ENCODE measurements at regions not wholly inside any gene's neighbourhood (a gene's known extent, or its start where the extent isn't known, plus 50 kb on each side); places are given as distances from the start of the nearest gene placed in this dataset.

DNA sequence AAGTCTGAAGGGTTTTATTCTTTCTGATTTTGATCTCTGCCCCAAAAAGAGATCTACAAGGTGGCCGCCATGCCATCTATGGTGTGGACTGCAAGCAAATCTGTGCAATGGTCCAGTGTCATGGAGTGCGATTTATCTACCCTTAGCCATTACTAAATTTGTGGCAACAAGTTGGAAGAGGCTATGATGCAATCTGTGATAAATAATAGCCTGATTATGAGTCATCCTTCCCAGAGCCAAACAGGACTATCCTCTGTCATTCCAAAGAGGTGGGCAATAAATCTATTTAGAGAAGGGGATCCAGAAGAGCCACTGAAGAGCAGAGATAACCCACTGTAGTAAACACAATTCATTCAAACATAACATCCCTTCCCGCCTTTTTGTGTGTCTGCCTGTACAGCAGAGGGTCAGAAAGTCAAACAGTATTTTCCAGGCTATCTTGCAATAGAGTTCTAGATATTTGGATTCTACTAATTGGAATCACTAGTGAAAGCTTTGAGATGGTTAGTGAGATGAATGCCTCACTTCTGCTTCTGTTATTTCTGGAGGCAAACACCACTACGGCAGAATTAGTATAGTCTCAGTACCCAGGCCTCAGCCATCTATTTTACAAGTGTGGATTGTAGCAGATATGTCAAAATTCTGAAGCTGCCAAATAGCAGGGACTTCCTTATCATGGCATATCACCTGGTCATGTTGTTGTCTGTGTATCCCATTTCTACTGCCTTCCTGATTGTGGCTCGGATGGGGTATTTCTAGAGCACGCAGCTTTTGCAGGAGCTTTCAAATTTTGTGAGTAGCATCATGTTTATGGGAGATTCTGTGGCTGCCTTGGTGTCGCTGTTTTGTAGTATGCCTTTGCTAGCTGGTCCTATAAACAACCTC lies 192.0 kb downstream of the SMIM20 start:
- CTCF ChIA-PET = no interaction called here
- no peak for TF ChIP-seq ZC3H11A (IDR thresholded peaks at IDR 0.05)
- no peak for TF ChIP-seq FOSL2 (IDR thresholded peaks at IDR 0.05)
- TF ChIP-seq FOSL2 (CRISPR knock-in tag; IDR thresholded peaks at IDR 0.05) = peak; percentile 34; the same call in 1 of the 2 replicates
- no peak for TF ChIP-seq HOXB13 (CRISPR knock-in tag; IDR thresholded peaks at IDR 0.05; ENCODE audit: low read depth)
- peak in 1 of 2 experiments; percentile 23; a peak in 2 of 4 replicates for TF ChIP-seq CEBPB (IDR thresholded peaks at IDR 0.05)
- TF ChIP-seq ZNF302 (CRISPR knock-in tag; IDR thresholded peaks at IDR 0.05) = no peak
- FAIRE-seq (no peak), ATAC-seq (no peak), DNase-seq (ENCODE audit: low read depth in 1 of 2, low spot score in 1 of 2) (no peak)
- no peak overlapping the region for H3K4me3 ChIP-seq
- WGBS (ENCODE audit: missing lambda C conversion rate) = 59% methylated on average over 7 of the region's 7 CpGs
- POLR2A ChIA-PET = no interaction called here
- H3K4me1 ChIP-seq = no peaks in the 10 kb centered on the region
- no peak overlapping the region for H3K4me2 ChIP-seq
- H3K27ac ChIP-seq = no peak overlapping the region
- no peaks in the 10 kb centered on the region; the same call in 2 of the 3 replicates for H3K9me3 ChIP-seq

DNA sequence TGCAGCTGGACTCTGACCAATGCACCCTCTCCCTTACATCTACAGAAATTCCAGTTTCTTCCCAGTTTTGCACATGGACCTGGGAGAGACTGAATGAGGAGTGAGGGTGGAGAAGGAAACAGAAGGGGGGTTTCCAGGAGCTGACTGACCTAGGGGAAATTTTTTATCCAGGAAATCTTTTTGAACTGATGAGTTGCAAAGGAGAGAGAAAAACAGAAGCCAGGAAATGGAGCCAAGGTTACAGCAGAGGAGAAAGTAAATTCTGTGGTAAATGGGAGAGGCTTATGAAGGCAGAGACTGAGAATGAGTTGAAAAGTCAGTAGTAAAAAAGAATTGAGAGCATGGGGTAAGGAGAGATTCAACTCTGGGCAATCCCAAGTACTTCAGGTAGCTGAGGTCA lies 192.8 kb downstream of the SMIM20 start:
- ChIA-PET POLR2A (no interaction called here), CTCF (no interaction called here)
- H3K9me3 ChIP-seq = no peaks in the 10 kb centered on the region; the same call in 2 of the 3 replicates
- no peak overlapping the region for H3K4me2 ChIP-seq
- no peak for FAIRE-seq
- DNase-seq (ENCODE audit: low read depth in 1 of 2, low spot score in 1 of 2) = no peak
- H3K4me1 ChIP-seq = no peaks in the 10 kb centered on the region
- TF ChIP-seq EHMT2 (IDR thresholded peaks at IDR 0.05; ENCODE audit: low read depth) (no peak), NPAS2 (CRISPR knock-in tag; IDR thresholded peaks at IDR 0.05; ENCODE audit: borderline replicate concordance) (no peak), RAD21 (conservative IDR thresholded peaks at IDR 0.05 in 1 of 2, IDR thresholded peaks at IDR 0.05 in 1 of 2) (no peak), BHLHE40 (IDR thresholded peaks at IDR 0.05; ENCODE audit: low read depth, low read length) (no peak), ESRRA (IDR thresholded peaks at IDR 0.05; ENCODE audit: borderline replicate concordance, low read length) (no peak)
- TF ChIP-seq, protein P1, sequence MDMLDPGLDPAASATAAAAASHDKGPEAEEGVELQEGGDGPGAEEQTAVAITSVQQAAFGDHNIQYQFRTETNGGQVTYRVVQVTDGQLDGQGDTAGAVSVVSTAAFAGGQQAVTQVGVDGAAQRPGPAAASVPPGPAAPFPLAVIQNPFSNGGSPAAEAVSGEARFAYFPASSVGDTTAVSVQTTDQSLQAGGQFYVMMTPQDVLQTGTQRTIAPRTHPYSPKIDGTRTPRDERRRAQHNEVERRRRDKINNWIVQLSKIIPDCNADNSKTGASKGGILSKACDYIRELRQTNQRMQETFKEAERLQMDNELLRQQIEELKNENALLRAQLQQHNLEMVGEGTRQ (IDR thresholded peaks at IDR 0.05) = no peak
- no peak overlapping the region for H3K27ac ChIP-seq
- H3K4me3 ChIP-seq = no peak overlapping the region
- no peak for ATAC-seq

DNA sequence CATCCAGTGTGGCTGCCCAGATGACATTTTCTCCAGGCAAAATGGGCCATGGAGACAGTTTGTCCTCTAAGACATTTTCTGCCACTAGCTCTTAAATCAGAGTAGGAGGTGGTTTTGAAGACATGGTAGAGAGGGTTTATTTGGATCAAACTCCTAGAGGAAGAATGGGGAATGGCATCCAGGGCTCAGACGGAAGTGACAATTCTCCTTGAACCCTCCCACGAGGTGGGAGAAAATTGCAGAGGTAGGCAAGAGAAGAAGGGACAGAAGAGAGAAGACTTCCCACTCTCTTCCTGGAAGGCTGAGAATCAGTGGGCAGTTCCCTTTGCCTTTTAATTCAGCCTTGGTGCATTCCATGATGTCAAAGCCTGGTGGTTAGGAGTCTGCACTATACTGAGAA lies 194.0 kb downstream of the SMIM20 start:
- WGBS (ENCODE audit: missing lambda C conversion rate) = 16% methylated on average over 2 of the region's 2 CpGs
- Histone ChIP-seq H3K4me3 (no peak overlapping the region), H3K4me1 (no peaks in the 10 kb centered on the region), H3K9me3 (no peaks in the 10 kb centered on the region; the same call in 2 of the 3 replicates), H3K4me2 (no peak overlapping the region), H3K27ac (no peak overlapping the region)
- ATAC-seq (no peak), FAIRE-seq (no peak), DNase-seq (ENCODE audit: low read depth in 1 of 2, low spot score in 1 of 2) (no peak)
- CTCF ChIA-PET = no interaction called here
- TF ChIP-seq ZSCAN20 (CRISPR knock-in tag; IDR thresholded peaks at IDR 0.05) = no peak
- no peak for TF ChIP-seq SREBF2 (IDR thresholded peaks at IDR 0.05)
- TF ChIP-seq ESRRA (IDR thresholded peaks at IDR 0.05; ENCODE audit: borderline replicate concordance, low read length) = no peak
- no peak for TF ChIP-seq ZNF302 (CRISPR knock-in tag; IDR thresholded peaks at IDR 0.05)
- POLR2A ChIA-PET = no interaction called here

DNA sequence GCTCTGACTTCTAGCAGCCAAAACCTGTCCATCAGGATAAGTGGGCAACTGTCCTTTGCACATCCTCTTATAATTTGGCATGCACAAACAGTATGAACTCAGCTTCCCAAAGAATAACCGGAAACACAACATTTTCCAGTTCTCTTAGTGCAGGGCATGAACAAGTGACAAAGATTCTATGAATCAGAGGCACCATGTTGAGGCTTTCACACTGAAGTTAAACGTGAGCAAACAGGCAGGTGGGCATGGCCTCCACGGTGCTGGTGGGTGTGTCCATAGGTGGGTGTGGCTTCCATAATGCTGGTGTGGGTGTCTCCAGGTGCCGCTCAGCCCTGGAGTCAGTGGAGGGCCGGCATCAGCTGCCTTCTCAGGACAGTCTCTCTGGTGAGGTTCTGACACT lies 196.5 kb downstream of the SMIM20 start:
- POLR2A ChIA-PET = no interaction called here
- CTCF ChIA-PET = no interaction called here
- Histone ChIP-seq H3K4me3 (no peak overlapping the region), H3K27ac (no peak overlapping the region), H3K9me3 (peaks cover 3% of the 10 kb centered on the region; the same call in 1 of the 3 replicates), H3K4me1 (no peaks in the 10 kb centered on the region), H3K4me2 (no peak overlapping the region)
- TF ChIP-seq RCOR1 (IDR thresholded peaks at IDR 0.05; ENCODE audit: low read depth, low read length) (no peak), CBX8 (IDR thresholded peaks at IDR 0.05) (no peak), EP300 (IDR thresholded peaks at IDR 0.05) (no peak), PHF8 (IDR thresholded peaks at IDR 0.05; ENCODE audit: borderline replicate concordance, low read depth) (no peak), POLR2AphosphoS2 (conservative IDR thresholded peaks at IDR 0.05; ENCODE audit: low read length) (no peak), TP53 (CRISPR knock-in tag; IDR thresholded peaks at IDR 0.05) (no peak), CBX2 (IDR thresholded peaks at IDR 0.05; ENCODE audit: borderline replicate concordance, low read depth) (no peak), NR3C1 (IDR thresholded peaks at IDR 0.05) (no peak)
- no peak for FAIRE-seq
- no peak for DNase-seq (ENCODE audit: low read depth in 1 of 2, low spot score in 1 of 2)
- no peak for ATAC-seq
- 13% methylated on average over 2 of the region's 5 CpGs for WGBS (ENCODE audit: missing lambda C conversion rate)
